NCI-H2081 (cell line): ENCODE measurements at regions not wholly inside any gene's neighbourhood (a gene's known extent, or its start where the extent isn't known, plus 50 kb on each side); places are given as distances from the start of the nearest gene placed in this dataset.
"Not testable (repeated sequence)": the region's sequence is repeated elsewhere in the genome, so short reads cannot be mapped to it uniquely, and the experiment has no call there.

Experiments used
- DNase-seq, 2 experiments: peaks; one replicate each; lab custom pipeline; 2025; lab: John Stamatoyannopoulos, UW

DNA sequence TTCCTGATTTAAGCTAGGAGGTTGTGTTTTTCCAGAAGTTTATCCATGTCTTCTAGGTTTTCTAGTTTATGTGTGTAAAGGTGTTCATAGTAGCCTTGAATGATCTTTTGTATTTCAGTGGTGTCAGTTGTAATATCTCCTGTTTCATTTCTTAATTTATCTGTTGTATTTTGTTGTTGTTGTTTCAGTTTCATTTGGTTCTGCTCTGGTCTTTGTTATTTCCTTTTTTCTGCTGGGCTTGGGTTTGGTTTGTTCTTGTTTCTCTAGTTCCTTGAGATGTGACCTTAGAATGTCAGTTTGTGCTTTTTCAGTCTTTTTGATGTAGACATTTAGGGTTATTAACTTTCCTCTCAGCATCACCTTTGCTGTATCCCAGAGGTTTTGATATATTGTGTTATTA, 62.8 kb downstream of the SCP2D1 start:
- not testable (repeated sequence) for DNase-seq

DNA sequence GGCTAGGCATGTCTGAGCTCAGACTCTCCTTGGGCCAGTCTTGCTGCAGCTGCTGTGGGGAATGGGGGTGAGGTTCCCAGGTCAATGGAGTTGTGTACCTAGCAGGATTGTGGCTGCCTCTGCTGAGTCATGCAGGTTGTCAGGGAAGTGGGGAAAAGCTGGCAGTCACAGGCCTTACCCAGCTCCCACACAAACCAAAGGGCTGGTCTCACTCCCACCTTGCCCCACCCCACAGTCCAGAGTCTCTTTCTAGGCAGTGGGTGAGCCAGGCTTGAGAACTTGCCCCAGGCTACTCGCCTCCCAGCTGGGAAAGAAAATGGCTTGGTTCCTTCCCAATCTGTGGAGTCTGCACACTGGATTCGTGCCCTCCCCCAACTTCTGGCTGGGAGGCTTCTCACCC, 65.7 kb downstream of the SCP2D1 start:
- DNase-seq: no peak

DNA sequence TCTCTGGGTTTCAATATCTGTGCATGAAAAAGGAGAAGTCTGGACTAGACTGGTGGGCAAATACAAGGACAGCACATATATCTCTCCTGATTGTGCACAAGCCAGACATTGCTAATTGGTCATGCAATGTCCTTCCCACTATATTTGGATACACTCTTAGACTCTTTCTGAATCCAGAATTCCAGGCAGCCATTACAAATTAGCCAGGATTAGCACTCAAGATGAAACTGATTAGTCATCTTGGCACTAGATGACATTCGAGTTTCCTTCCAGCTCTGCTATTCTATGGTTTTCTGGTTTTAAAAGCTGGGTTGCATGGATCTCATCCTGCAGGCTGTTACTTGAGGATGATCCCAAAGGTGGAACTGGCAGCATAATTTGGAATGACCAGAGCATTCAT, 73.2 kb downstream of the SCP2D1 start:
- DNase-seq: no peak

DNA sequence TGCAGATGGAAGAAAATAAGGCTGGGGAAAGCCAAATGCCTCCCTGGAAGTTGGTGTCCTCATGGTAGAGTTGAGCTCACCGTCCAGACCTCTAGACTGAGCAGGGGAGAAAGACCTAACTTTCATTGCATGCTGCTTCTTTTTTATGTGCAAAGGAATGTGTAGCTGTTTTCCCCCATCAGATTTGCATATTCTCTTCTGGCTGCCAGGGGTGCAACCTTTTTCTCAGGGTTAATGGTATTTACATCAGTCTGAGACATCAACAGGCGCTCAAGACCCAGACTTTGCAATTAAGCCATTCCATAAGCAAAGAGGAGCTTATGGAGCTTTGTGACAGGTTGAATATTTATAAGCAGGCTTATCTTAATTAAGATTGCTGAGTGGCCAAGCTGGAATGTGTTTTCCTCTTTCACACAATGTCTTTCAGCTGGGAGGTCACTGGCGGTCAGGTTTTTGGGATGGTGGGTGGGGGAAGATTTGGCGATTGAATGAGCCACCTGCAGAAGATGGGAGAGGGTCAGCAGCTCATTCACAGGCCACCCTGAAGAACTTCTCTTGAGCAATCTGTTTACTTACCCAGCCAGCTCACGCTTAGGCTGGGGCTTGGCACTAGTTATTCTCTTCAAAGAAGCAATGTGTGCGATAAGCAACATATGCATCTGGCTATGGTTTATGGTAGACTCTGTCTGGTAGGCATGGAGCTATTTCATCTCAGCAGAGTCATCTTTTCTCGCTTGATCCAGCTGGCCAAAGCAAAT, 88.6 kb downstream of the SCP2D1 start:
- DNase-seq: no peak

DNA sequence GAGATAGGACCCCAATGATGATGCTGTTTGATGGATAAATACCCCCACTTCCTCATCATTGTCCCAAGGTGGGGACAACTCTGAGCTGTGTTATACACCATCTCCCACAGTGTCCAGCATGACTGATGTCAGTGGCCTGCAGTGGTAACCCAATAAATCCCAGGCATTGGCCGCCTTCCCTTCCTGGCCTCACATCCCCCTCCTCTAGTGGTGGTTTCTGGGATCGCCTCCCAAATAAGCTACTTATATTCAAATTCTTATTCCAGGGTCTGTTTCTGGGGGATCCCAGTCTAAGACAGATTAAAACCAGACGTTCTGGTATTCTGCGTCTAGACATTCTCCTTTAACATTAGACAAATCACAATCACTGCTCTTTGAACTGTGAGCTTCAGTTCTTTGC, 90.6 kb downstream of the SCP2D1 start:
- DNase-seq: no peak

DNA sequence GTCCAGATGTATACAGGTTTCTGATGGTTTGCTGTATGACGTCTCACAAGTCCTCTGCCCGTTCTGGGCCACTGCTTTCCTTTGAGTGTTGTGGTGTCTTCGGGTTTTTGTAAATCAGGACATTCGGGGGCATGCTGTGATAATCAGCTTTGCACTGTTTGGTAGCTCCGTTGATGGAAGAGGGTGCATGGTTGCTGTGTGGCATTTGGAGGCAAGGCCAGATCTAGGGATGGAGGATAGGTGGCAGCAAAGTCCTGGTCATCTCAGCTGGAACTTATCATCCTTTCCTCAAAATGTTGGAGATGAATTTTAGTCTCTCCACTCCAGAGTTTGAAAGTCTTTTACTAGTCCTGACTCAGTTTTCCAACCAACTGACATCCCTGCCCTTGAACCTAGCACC, 91.0 kb downstream of the SCP2D1 start:
- DNase-seq: no peak

DNA sequence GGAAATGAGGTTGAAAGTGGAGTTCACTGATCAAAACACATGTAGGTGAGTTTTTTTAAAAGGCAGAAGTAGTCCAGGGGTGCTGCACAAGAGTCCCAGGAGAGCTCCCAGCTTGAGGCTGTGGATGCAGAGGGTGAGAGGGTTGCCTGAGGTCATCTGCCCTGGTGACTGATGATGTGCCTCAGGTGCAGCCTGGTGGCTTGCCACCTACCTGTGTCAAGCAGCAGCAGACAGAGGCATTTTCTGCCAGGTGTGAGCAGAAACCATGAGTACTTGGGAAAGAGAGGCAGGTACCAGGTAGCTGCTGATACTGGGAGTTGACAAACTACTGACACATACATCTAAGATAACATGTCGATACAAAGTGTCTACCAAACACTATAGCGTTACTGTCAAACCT, 92.5 kb downstream of the SCP2D1 start:
- DNase-seq: no peak

DNA sequence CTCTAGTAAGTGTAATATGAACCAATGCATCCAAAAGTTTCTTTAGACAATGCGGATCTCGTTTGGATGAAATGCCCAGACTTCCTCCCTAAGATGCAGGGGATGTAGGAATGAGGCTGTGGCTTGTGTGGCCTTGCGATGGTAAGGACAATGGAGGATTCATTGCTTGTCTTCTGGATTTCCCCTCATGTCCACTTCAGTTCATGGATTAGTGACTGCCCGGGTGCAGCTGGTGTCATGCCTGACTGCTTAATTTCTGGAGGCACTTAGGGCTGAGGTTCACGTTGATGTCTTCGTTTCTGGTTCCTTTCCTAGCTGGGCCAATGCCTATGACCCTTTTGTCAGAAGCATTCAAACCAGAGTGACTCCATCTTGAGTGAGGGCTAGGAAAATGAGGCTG, 93.8 kb downstream of the SCP2D1 start:
- no peak for DNase-seq

DNA sequence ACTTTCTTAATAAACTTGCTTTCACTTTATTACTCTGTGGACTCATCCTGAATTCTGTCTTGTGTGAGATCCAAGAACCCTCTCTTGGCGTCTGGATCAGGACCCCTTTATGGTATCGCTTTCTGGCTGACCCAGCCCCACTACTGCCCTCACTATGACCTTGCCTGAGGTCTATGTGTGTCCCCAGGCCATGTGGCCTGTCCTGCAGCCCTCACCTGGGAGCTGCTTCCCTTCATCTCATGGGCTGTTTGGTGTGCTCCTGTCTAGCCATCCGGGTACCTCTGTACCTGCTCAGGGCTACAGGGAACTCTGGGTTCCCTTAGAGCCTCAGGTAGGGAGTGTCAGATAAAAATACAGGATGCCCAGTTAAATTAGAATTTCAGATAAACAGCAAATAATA, 94.5 kb downstream of the SCP2D1 start:
- no peak for DNase-seq

DNA sequence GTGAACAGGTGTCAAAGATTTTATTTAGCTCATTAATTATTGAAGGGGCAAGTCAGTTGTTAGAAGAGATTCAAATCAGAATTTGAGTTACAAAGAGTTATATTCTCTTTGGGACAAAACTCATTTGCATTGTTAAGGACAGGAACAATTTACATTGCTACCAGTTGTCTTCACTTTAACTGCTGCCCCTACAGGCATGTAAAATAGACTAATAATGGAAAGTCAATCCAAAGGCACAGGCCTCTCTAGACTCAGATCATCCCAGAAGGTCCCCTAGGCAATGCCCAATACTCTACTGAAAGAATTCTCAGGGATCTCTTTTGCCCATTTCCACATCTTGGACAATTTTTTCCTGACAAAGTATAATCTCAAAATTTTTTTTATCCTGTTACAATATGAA, 95.7 kb downstream of the SCP2D1 start:
- no peak for DNase-seq

DNA sequence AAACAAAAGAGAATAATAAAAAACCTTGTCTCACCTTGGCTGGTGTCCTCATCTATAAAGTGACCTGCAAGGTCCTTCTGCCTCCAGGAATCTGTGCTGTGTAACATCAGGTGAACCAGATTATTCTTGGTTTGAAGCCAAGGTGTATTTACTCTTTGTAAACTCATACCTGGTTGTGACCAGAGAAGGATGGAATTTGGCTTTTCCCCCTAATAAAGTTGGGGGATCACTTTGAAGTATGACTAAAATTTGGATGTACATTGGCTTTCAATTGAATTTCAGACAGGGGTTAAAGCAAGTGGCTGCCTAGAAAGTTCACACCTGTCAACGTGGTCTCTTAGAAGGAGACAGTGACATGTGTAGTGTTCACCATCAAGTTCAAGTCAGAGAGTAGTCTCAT, 100.1 kb downstream of the SCP2D1 start:
- no peak for DNase-seq

DNA sequence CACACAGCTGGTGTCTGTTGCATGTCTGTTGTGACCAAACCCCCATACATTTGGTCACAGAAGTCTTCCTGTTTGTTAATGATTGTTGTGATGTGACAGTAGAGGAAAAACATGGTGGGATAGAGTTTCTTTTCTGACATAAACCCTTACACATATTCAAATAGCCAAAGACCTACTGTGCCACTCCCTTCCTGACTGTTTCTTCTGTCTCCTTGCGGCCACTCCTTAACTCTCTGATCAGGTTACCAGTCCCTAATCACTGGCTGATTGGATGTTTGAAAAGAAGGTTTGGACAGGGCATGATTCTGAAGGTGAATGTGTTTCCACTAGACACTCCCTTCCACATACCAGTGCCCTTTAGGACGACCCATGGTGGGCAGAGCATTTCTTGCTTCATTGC, 101.2 kb downstream of the SCP2D1 start:
- DNase-seq: no peak

DNA sequence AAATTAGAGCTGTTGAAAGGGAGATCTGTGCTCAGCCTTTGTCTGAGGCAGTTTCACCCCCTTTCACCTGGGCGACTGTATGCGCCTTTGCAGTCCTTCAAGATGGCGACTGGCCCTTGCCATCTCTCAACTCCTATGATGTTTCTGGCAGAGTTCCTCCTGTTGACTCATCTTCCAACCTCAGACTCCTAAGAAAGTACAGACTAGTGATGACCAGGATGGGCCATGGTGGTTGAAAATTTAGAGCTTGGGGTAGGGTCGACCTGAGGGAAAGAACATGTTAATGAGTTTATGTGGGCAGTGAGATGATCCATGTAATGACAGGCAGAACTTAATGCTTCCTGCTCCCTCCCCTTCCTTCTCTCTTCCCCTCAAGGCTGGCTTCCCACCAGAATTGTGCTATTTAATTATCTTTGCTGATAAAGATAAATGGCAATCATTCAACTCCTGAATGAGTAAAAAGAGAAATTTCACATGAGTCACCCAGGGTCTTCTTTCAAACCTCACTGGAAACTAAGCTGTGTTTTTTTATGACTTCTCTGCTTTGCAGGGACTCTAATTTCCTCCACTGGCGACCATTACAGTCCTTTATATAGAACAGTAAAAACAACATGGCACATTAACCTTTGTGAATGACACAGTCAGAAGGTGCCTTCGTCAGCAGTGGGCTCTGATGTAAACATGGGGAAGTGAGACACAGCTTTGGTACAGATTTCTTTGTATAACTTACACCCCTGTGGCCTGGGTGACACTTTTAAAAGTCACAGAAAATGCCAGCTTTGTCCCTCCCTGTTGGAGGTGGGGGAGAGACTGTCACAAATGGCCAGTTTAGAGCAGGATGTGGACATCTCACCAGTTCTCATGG, 103.5 kb downstream of the SCP2D1 start:
- no peak for DNase-seq

DNA sequence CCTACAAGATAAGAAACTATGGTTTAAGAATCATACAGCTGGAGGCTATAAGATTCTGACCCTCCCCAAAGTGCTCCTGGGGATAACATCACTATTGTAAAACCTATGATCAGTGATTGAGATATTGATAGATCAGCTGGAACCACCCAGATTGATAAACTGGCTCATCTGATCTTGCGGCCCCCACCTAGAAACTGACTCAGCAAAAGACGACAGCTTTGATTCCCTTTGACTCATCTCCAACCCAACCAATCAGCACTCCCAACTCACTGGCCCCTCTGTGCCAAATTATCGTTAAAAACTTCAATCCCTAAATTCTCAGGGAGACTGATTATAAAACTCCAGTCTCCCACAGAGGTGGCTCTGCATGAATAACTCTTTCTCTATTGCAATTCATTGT, 106.4 kb downstream of the SCP2D1 start:
- DNase-seq: no peak

DNA sequence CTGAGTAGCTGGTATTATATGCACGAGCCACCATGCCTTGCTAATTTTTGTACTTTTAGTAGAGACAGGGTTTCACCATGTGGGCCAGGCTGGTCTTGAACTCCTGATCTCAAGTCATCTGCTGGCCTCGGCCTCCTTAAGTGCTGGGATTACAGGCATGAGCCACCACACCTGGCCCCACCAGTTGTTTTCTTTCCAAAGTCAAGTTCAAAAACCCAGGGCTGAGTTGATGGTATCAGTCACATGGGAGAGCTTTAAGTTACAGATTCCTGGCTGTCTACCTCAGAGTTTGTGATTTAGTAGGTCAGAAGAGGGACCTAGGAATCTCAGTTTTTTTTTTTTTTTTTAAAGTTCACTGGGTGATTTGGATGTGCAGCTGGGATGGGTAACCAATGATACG, 107.7 kb downstream of the SCP2D1 start:
- DNase-seq: no peak

DNA sequence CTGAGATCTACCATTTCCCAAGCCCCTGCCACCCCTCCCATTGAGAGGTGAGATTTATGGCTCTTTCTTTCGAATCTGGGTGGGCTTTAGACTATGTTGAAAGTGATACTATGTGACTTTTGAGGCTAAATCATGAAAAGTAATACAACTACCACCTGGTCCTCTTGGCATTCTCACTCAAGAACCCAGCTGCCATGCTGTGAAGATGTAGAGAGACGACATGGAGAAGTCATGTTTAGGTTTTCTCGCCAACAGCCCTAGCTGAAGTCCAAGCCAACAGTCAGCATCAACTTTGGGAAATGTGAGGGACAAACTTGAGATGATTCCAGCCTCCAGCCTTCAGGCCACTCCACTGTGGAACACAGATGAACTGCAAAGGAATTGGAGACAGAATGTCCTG, 108.7 kb downstream of the SCP2D1 start:
- no peak for DNase-seq

DNA sequence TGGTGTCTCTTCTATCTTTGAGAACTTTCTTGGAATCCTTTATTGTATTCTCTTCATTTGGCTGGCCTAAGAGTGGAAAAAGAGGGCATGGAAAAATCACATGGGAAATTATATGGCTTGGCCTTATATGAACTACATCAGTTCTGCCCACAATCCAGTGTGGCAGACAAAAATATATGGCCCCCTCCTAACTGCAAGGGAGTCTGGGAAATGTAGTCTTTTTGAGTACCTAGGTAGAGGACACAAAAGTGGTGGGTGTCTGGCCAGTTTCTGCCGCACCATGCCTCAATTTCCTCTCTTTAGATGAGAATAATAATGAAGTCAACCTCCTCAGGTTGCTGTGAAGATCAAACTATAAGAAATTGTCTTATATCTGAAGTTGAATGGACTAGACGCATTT, 109.3 kb downstream of the SCP2D1 start:
- DNase-seq: no peak

DNA sequence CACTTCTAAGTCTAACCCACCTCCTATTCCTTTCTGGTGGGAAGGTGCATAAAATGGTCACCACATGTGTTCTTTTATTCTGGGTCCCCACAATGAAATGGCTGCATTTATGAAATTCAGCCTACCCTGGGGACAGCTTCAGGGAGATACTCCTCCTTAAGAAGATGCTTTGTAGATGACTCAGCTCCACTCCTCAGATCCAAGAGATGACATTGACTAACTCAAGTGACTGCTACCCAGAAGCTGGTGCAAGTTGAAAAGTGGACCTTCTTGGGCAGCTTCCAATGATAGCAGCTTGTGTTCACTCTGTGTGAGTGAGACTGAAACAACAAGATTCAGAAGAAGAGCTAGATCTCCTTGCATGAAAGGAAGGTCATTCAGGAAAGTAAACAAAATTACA, 113.4 kb downstream of the SCP2D1 start:
- no peak for DNase-seq

DNA sequence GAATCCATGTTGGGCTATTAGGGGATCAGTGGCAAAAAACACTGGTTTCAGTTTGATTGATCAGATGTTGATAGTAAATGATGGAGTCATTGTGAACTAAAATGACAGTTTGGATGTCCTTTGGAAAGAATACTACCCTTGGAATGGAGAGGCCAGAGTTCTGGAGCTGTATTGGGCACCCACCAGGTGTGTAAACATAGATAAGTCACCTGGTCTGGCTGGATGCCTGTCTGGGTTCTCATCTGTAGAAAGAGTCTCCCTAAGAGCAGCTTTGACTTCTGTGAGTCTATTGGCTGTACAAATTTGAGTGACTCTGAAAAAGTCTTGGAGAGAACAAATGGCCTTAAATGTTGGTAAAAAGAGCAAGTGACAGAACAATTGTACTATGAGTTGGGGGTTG, 115.0 kb downstream of the SCP2D1 start:
- DNase-seq: no peak

DNA sequence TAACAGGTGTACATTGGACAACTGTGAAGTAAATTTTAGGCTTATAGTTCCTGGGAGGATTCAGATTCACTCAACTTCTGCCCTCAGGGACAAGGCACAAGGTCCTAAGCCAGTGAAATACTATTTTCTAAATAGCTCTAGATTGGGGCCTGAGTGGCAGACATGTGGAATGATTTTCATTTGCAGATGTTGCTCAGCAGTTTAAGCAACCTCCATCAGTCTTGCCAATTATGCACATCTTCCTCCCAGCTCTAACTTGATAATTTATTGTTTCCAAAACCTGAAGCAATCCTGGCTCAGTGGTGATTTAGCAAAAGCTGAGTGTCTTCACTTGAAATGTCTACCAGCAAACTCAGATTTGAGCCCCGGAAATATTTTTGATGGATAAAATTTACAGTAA, 116.2 kb downstream of the SCP2D1 start:
- no peak for DNase-seq

DNA sequence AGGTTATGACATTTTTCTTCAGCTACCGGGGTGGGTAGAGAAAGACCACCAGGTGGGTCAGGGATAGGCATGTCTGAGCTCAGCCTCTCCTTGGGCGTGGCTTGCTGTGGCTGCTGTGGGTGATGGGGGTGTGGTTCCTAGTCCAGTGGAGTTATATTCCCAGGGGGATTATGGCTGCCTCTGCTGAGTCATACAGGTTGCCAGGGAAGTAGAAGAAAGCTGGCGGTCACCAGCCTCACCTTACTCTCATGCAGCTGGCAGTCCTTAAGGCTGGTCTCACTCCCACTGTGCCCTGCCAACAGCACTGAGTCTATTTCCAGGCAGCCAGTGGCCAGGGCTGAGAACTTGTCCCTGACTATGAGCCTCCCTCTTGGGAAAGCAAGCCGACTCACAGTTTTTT, 130.0 kb downstream of the SCP2D1 start:
- DNase-seq: no peak

DNA sequence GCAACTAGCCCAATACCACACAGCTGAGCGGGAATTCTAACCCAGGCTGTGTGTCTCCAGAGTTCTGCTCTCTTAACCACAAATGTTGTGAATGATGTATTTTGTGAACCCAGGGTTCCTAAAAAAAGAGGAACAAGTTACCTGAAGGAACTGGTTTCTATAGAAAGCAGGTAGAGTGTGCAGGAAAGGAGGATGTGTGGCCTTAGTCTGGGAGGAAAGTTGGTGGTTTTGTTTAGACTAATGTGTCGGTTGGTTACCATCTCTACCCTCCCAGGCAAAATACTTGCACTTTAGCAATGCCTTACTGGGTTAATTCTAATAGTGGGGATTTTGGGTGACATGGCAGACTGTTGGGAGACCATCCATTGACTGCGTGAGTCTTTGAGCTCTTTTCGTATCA, 143.3 kb downstream of the SCP2D1 start:
- no peak for DNase-seq

DNA sequence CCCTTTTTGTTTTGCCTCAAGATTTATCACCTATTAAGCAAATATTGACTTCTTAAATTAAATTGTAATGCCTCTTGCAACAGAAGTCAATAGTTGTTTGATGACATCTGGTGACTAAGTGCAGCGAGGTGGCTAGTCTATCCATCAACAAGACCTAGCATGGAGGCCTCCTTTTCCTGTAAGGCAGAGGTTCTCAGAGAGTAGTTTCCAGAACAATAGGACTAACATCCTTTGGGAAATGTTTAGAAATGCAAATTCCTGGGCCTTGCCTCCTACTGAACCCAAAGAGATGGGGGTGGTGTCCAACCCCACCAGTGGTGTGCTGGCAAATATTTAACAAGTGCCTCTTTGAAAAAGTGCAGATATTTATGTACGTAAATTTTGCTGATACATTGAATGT, 143.7 kb downstream of the SCP2D1 start:
- no peak for DNase-seq

DNA sequence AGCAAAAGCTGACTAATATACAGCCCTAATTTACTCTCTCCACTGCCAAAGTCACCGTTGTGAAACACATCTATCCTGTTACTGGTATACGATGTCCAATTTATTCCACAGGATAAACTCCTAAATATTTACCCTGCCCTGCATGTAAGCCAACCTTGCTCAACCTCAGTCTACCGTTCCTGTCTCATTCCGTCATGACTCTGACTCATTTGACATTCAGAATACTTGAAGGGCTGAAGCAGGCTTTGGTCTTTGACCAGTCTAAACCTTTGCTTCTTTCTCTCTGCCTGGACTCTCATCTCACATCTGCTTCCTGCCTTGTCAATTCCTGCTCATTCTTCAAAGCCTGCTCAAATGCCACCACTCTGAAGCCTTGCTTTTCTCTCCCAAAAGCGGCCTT, 157.5 kb downstream of the SCP2D1 start:
- DNase-seq: no peak
